ENCODE measurements at regions not wholly inside any gene's neighbourhood (a gene's known extent, or its start where the extent isn't known, plus 50 kb on each side); places are given as distances from the start of the nearest gene placed in this dataset.

DNA sequence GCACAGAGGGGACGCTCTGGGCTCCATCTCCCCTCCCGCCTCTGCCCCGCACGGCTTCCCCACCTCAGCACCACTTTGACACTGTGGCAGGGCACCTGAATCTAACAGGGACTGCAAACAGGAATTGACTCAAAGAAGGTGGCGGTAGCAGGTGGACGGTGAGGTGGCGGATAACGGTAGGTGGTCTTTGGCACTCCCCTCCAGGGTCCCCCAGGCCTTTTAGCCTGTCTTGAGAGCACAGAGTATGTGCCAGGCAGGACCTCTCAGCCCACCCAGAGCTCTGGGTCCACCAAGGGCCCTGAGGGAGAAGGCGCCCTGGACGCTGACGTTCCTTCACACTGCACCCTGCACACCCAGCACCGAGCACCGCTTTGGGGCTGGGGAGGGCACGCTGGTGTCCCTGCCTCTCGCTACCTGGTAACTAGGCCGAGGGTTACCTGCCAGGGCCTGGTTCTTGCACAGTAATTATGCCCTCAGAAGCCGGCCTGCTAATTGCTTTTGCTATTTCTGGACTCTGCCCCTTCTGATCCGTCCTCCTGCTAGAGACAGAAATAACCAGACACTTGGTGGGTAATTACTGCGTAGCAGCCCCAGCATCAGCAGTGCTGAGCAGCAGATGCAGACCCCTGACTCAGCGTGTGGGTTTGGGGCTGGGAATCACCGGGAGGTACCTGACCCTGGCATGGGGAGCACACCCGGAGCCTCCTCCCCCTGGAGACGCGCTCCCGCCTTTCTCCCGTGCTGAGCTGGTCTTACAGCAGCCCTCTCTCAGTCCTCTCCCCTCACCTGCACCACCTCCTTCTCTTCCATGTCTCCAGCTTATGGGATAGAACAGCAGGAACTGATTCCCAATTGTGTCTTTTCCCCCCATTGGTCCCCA, 103.3 kb upstream of the B3GAT1 start:
- no peak for DNase-seq (ENCODE audit: low read depth in 1 of 2, low spot score in 2 of 2)
- Histone ChIP-seq H3K4me2 (ENCODE audit: insufficient read depth in 1 of 2, low read depth in 2 of 2, low read length in 2 of 2) (no peak overlapping the region), H3K79me2 (ENCODE audit: control insufficient read depth in 1 of 2, insufficient read depth in 2 of 2, low read length in 2 of 2) (no peaks in the 10 kb centered on the region), H2BK15ac (ENCODE audit: low read length) (peak overlapping the region; percentile 61; the same call in 1 of the 2 replicates), H2AK5ac (ENCODE audit: low read depth, low read length) (no peak overlapping the region), H2BK5ac (ENCODE audit: low read depth, low read length) (no peak overlapping the region), H3K9me3 (ENCODE audit: insufficient read depth in 2 of 2, low read depth in 1 of 2, low read length in 1 of 2) (no peaks in the 10 kb centered on the region), H3K56ac (replicated peaks; ENCODE audit: insufficient read length, low read depth, low read length) (no peak overlapping the region), H2AFZ (ENCODE audit: low read length) (no peak overlapping the region), H2BK20ac (ENCODE audit: low read length) (no peak overlapping the region), H3K9ac (replicated peaks in 1 of 4; ENCODE audit: extremely low read depth in 1 of 4, low read depth in 3 of 4, low read length in 3 of 4) (no peak overlapping the region), H4K8ac (ENCODE audit: extremely low read depth, insufficient read depth, low read length) (no peak overlapping the region), H3K79me1 (ENCODE audit: low read depth, low read length) (no peaks in the 10 kb centered on the region), H3K27me3 (replicated peaks in 1 of 4; ENCODE audit: control insufficient read depth in 3 of 4, extremely low read depth in 1 of 4, insufficient read depth in 3 of 4, low read length in 3 of 4) (peaks cover 0 to 12% (median 0%) of the 10 kb centered on the region in 4 experiments; a peak in 2 of 7 replicates), H3K4me3 (ENCODE audit: extremely low read depth in 1 of 4, insufficient read depth in 2 of 4, low read depth in 3 of 4, low read length in 4 of 4) (no peak overlapping the region), H4K91ac (replicated peaks; ENCODE audit: insufficient read length, low read length) (no peak overlapping the region), H3K36me3 (ENCODE audit: control insufficient read depth in 2 of 4, insufficient read depth in 4 of 4, low read length in 3 of 4) (no peaks in the 10 kb centered on the region), H3K14ac (ENCODE audit: insufficient read length) (no peak overlapping the region), H3K27ac (ENCODE audit: low read depth, low read length) (no peak overlapping the region), H4K5ac (ENCODE audit: insufficient read length, low read depth, low read length) (no peak overlapping the region), H2BK120ac (replicated peaks; ENCODE audit: low read depth, low read length) (no peak overlapping the region), H3K4me1 (replicated peaks in 1 of 4; ENCODE audit: control insufficient read depth in 3 of 4, insufficient read depth in 4 of 4, low read length in 3 of 4) (peaks cover 0 to 3% (median 0%) of the 10 kb centered on the region in 4 experiments; a peak in 2 of 7 replicates), H3K23ac (ENCODE audit: insufficient read length) (no peak overlapping the region), H2BK12ac (ENCODE audit: low read depth, low read length) (no peak overlapping the region), H4K20me1 (replicated peaks in 1 of 2; ENCODE audit: control insufficient read depth in 1 of 2, insufficient read depth in 2 of 2, low read length in 2 of 2) (peaks cover 0 to 1% of the 10 kb centered on the region in 2 experiments), H3K18ac (ENCODE audit: extremely low read depth, low read length) (no peak overlapping the region), H3K4ac (replicated peaks; ENCODE audit: insufficient read length, low read depth, low read length) (no peak overlapping the region), H3K23me2 (ENCODE audit: low read depth, low read length) (no peaks in the 10 kb centered on the region)
- CTCF ChIA-PET (ENCODE audit: partially characterized antibody) = interaction anchor here (1.1 to 1.7 kb wide), 2 partner anchors 45 to 101 kb away, joined by 3 to 4 read pairs; no protein-coding TSS in a partner anchor
- POLR2A ChIA-PET (ENCODE audit: partially characterized antibody) = interaction anchor here (1.8 kb wide), 1 partner anchor 17 kb away, joined by 4 read pairs; no protein-coding TSS in a partner anchor
- no peak for FAIRE-seq
- TF ChIP-seq NANOG (IDR thresholded peaks at IDR 0.05; ENCODE audit: insufficient read depth, low read depth, low read length, poor library complexity, severe bottlenecking) = no peak
- no peak for TF ChIP-seq JUN (IDR thresholded peaks at IDR 0.05; ENCODE audit: low read depth, low read length)
- no peak for TF ChIP-seq POLR2AphosphoS5 (IDR thresholded peaks at IDR 0.05; ENCODE audit: low read depth, low read length)
- no peak for TF ChIP-seq TCF12 (IDR thresholded peaks at IDR 0.05; ENCODE audit: low read depth, low read length)
- 94% methylated on average over 19 of the region's 26 CpGs; no CpG with 5 or more reads in 1 of the 2 experiments for WGBS, 2 experiments (ENCODE audit: extremely low coverage in 1 of 2, insufficient coverage in 1 of 2, insufficient read length in 1 of 2, insufficient replicate concordance in 2 of 2, low coverage in 1 of 2, low lambda C conversion rate in 2 of 2, missing lambda C conversion rate in 1 of 2)
